Kidney epithelial cell (primary cell): ENCODE measurements at regions not wholly inside any gene's neighbourhood (a gene's known extent, or its start where the extent isn't known, plus 50 kb on each side); places are given as distances from the start of the nearest gene placed in this dataset.

Source experiments
- DNase-seq: peaks from one replicate; pipeline ENCODE4 v3.0.0-alpha.2; 2010; ENCODE audit warnings: low read depth
- H3K27me3 ChIP-seq: 2 replicates; pipeline ENCODE4 v1.6.0; 2011; ENCODE audit warnings: low read length; ENCODE audit not compliant: control insufficient read depth, insufficient read depth
- H3K36me3 ChIP-seq: 2 replicates; pipeline ENCODE4 v1.5.1; 2011; ENCODE audit warnings: low read length; ENCODE audit not compliant: control insufficient read depth, insufficient read depth
- H3K4me3 ChIP-seq: 2 replicates; pipeline ENCODE4 v1.5.1; 2011; ENCODE audit warnings: low read depth, mild to moderate bottlenecking, control low read depth, low read length
- CTCF ChIP-seq: IDR thresholded peaks from 2 replicates; pipeline ENCODE4 v1.5.1; 2011; ENCODE audit warnings: mild to moderate bottlenecking, moderate library complexity, low read length, control low read depth, inconsistent platforms; ENCODE audit not compliant: insufficient read depth, poor library complexity, severe bottlenecking

- H3K4me3 ChIP-seq = no peak overlapping the region
- no peaks in the 10 kb centered on the region for H3K27me3 ChIP-seq
- no peak for DNase-seq
- TF ChIP-seq CTCF = no peak
- no peaks in the 10 kb centered on the region for H3K36me3 ChIP-seq
These were observed 552.5 kb upstream of the ROBO2 start for GRCh38 chr3:76487446-76487845.

DNA sequence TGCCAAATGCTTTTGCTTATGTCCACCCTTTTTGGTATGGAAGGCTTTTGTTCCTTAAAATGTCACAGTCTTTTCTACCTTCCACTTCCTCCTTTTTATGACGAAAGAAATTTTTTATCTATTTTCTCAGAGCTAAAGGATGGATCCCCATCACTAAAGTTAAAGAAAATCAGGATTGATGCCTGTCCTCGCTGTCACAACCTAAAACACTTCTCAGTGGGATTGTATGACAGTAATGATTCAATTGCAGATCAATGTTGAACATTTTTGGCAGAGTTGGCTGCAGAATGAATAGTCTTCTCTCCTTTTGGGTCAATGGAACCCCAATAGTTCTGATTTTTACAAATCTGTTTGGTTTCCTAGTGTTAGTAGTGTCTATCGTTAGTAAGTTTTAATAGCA lies 549.8 kb upstream of the ROBO2 start:
- Histone ChIP-seq H3K4me3 (no peak overlapping the region), H3K36me3 (no peaks in the 10 kb centered on the region), H3K27me3 (no peaks in the 10 kb centered on the region)
- TF ChIP-seq CTCF = no peak
- DNase-seq = no peak

DNA sequence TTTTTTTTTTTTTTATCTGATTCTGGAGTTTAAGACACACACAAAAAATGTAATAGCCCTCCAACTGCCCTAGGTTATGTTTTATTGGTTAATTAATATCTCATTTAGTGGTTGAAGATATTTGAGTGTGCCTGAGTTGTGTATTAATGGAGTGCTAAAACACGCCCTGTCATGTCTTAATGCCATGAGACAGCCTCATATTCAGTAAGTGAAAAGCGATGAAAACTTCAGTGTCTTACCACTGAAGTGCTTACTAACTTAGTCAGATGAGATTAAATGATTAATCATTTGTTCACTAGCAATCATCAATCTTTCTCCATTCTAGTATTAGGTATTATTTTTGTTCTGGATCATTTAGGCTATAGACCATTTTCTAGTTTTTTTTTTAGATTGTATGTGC lies 544.7 kb upstream of the ROBO2 start:
- no peak for DNase-seq
- Histone ChIP-seq H3K27me3 (no peaks in the 10 kb centered on the region), H3K36me3 (no peaks in the 10 kb centered on the region), H3K4me3 (no peak overlapping the region)
- no peak for TF ChIP-seq CTCF

GRCh38 chr3:76497636-76498035 lies 542.3 kb upstream of the ROBO2 start:
- no peaks in the 10 kb centered on the region for H3K27me3 ChIP-seq
- H3K4me3 ChIP-seq = no peak overlapping the region
- H3K36me3 ChIP-seq = no peaks in the 10 kb centered on the region
- DNase-seq = peak; percentile 23
- TF ChIP-seq CTCF = no peak

DNA sequence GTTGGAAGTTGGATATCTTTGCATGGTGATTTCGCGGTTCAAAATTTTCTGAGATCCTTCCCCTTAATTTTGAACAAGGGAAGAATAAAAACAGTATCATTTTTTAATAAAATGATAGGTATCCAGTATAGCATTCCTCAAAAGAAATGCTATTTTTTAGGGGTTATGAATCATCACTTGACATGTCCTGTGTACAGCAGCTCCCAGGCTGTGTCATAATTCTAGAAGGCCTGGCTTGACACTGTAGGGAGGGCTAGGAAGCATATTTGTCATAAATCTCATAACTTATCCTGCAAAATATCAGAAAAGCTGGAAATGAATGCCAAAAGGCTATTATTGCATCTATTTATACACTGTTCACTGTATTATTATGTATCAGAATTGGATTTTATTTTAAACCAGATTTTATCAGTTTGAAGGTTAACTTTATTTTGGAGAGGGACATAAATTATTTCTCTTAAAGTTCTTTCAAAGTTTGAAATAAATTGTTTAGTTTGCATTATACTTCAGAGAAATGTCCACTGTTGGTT lies 539.1 kb upstream of the ROBO2 start:
- no peaks in the 10 kb centered on the region for H3K36me3 ChIP-seq
- no peak overlapping the region for H3K4me3 ChIP-seq
- no peaks in the 10 kb centered on the region for H3K27me3 ChIP-seq
- DNase-seq = no peak
- TF ChIP-seq CTCF = no peak

DNA sequence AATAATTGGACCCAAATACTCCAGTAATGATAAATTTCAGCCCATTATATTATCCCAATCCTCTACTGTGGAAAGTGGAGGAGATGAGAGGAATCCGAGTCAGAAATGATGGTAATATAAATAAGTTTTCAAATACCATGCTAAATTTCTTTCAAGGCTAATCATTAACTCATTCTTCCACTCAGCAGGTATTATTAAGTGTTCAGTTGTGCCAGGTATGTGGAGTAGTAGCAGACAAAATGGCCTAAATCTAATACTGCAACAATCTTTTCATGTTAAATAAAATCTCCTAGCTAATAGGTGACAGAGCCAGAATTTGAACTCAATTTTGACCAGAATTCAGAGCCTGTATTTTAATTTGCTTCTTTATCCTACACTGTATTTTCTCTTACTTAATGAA lies 538.6 kb upstream of the ROBO2 start:
- TF ChIP-seq CTCF = no peak
- H3K4me3 ChIP-seq = no peak overlapping the region
- H3K36me3 ChIP-seq = no peaks in the 10 kb centered on the region
- DNase-seq = no peak
- H3K27me3 ChIP-seq = no peaks in the 10 kb centered on the region
